ENCODE measurements at regions not wholly inside any gene's neighbourhood (a gene's known extent, or its start where the extent isn't known, plus 50 kb on each side); places are given as distances from the start of the nearest gene placed in this dataset.
"Not testable (repeated sequence)": the region's sequence is repeated elsewhere in the genome, so short reads cannot be mapped to it uniquely, and the experiment has no call there.

- Histone ChIP-seq H3K4me3 (ENCODE audit: insufficient read length, low read depth) (no peak overlapping the region), H3K27me3 (ENCODE audit: insufficient read depth, insufficient read length) (no peaks in the 10 kb centered on the region), H3K9ac (ENCODE audit: insufficient read length, low read depth) (no peak overlapping the region), H3K4me1 (ENCODE audit: insufficient read depth, insufficient read length) (no peaks in the 10 kb centered on the region), H3K9me3 (ENCODE audit: insufficient read depth, low read length) (0 out of 2 replicates have a peak, but pooled peaks cover 3% of the 10 kb centered on the region), H3K36me3 (ENCODE audit: insufficient read depth, insufficient read length, low read length) (no peaks in the 10 kb centered on the region)
- TF ChIP-seq ZNF274 (IDR thresholded peaks at IDR 0.05; ENCODE audit: low read depth, low read length) (no peak), YY1 (IDR thresholded peaks at IDR 0.05; ENCODE audit: insufficient read depth, insufficient read length) (no peak), SUZ12 (IDR thresholded peaks at IDR 0.05; ENCODE audit: extremely low read depth, insufficient read depth, insufficient read length) (no peak)
- DNase-seq (ENCODE audit: low read depth, low spot score), result no peak
Observed at GRCh38 chr9:33690143-33690933, 105.0 kb upstream of the PRSS3 start.

GRCh38 chr9:33695299-33695698, 100.1 kb upstream of the PRSS3 start:
- H3K4me3 ChIP-seq (ENCODE audit: insufficient read length, low read depth), result no peak overlapping the region
- DNase-seq (ENCODE audit: low read depth, low spot score), result no peak
- no peaks in the 10 kb centered on the region for H3K27me3 ChIP-seq (ENCODE audit: insufficient read depth, insufficient read length)
- no peaks in the 10 kb centered on the region for H3K36me3 ChIP-seq (ENCODE audit: insufficient read depth, insufficient read length, low read length)
- no peak overlapping the region for H3K9ac ChIP-seq (ENCODE audit: insufficient read length, low read depth)
- TF ChIP-seq ZNF274 (IDR thresholded peaks at IDR 0.05; ENCODE audit: low read depth, low read length), result no peak
- TF ChIP-seq YY1 (IDR thresholded peaks at IDR 0.05; ENCODE audit: insufficient read depth, insufficient read length), result no peak
- H3K4me1 ChIP-seq (ENCODE audit: insufficient read depth, insufficient read length), result no peaks in the 10 kb centered on the region
- H3K9me3 ChIP-seq (ENCODE audit: insufficient read depth, low read length), result 0 out of 2 replicates have a peak, but pooled peaks cover 3% of the 10 kb centered on the region

- Histone ChIP-seq H3K9ac (ENCODE audit: insufficient read length, low read depth) (no peak overlapping the region), H3K36me3 (ENCODE audit: insufficient read depth, insufficient read length, low read length) (no peaks in the 10 kb centered on the region), H3K4me1 (ENCODE audit: insufficient read depth, insufficient read length) (no peaks in the 10 kb centered on the region), H3K4me3 (ENCODE audit: insufficient read length, low read depth) (no peak overlapping the region), H3K27me3 (ENCODE audit: insufficient read depth, insufficient read length) (no peaks in the 10 kb centered on the region), H3K9me3 (ENCODE audit: insufficient read depth, low read length) (0 out of 2 replicates have a peak, but pooled peaks cover 3% of the 10 kb centered on the region)
- no peak for DNase-seq (ENCODE audit: low read depth, low spot score)
- TF ChIP-seq ZNF274 (IDR thresholded peaks at IDR 0.05; ENCODE audit: low read depth, low read length) (no peak), SUZ12 (IDR thresholded peaks at IDR 0.05; ENCODE audit: extremely low read depth, insufficient read depth, insufficient read length) (no peak), YY1 (IDR thresholded peaks at IDR 0.05; ENCODE audit: insufficient read depth, insufficient read length) (no peak)
Observed at GRCh38 chr9:33695856-33696255, 99.5 kb upstream of the PRSS3 start.

- Histone ChIP-seq H3K36me3 (ENCODE audit: insufficient read depth, insufficient read length, low read length) (no peaks in the 10 kb centered on the region), H3K4me1 (ENCODE audit: insufficient read depth, insufficient read length) (no peaks in the 10 kb centered on the region), H3K9me3 (ENCODE audit: insufficient read depth, low read length) (0 out of 2 replicates have a peak, but pooled peaks cover 3% of the 10 kb centered on the region), H3K27me3 (ENCODE audit: insufficient read depth, insufficient read length) (no peaks in the 10 kb centered on the region), H3K9ac (ENCODE audit: insufficient read length, low read depth) (no peak overlapping the region), H3K4me3 (ENCODE audit: insufficient read length, low read depth) (no peak overlapping the region)
- no peak for DNase-seq (ENCODE audit: low read depth, low spot score)
- TF ChIP-seq ZNF274 (IDR thresholded peaks at IDR 0.05; ENCODE audit: low read depth, low read length) (no peak), SUZ12 (IDR thresholded peaks at IDR 0.05; ENCODE audit: extremely low read depth, insufficient read depth, insufficient read length) (no peak), YY1 (IDR thresholded peaks at IDR 0.05; ENCODE audit: insufficient read depth, insufficient read length) (no peak)
Observed at GRCh38 chr9:33697171-33697570, 98.2 kb upstream of the PRSS3 start.

- no peak for DNase-seq (ENCODE audit: low read depth, low spot score)
Observed at GRCh38 chr9:33698267-33698666, 97.1 kb upstream of the PRSS3 start.

GRCh38 chr9:33700940-33701339, 94.4 kb upstream of the PRSS3 start:
- H3K4me1 ChIP-seq (ENCODE audit: insufficient read depth, insufficient read length); DNase-seq (ENCODE audit: low read depth, low spot score); H3K9me3 ChIP-seq (ENCODE audit: insufficient read depth, low read length); H3K4me3 ChIP-seq (ENCODE audit: insufficient read length, low read depth); H3K27me3 ChIP-seq (ENCODE audit: insufficient read depth, insufficient read length); H3K9ac ChIP-seq (ENCODE audit: insufficient read length, low read depth); H3K36me3 ChIP-seq (ENCODE audit: insufficient read depth, insufficient read length, low read length): not testable (repeated sequence)

More at GRCh38 chr9:33698267-33698666, 97.1 kb upstream of the PRSS3 start:
- H3K9ac ChIP-seq (ENCODE audit: insufficient read length, low read depth), result no peak overlapping the region
- no peaks in the 10 kb centered on the region for H3K36me3 ChIP-seq (ENCODE audit: insufficient read depth, insufficient read length, low read length)
- no peak overlapping the region for H3K4me3 ChIP-seq (ENCODE audit: insufficient read length, low read depth)
- H3K27me3 ChIP-seq (ENCODE audit: insufficient read depth, insufficient read length), result no peaks in the 10 kb centered on the region
- no peaks in the 10 kb centered on the region for H3K4me1 ChIP-seq (ENCODE audit: insufficient read depth, insufficient read length)
- H3K9me3 ChIP-seq (ENCODE audit: insufficient read depth, low read length), result 0 out of 2 replicates have a peak, but pooled peaks cover 3% of the 10 kb centered on the region
- TF ChIP-seq SUZ12 (IDR thresholded peaks at IDR 0.05; ENCODE audit: extremely low read depth, insufficient read depth, insufficient read length), result no peak
- no peak for TF ChIP-seq ZNF274 (IDR thresholded peaks at IDR 0.05; ENCODE audit: low read depth, low read length)
- no peak for TF ChIP-seq YY1 (IDR thresholded peaks at IDR 0.05; ENCODE audit: insufficient read depth, insufficient read length)

GRCh38 chr9:33703430-33704102, 91.8 kb upstream of the PRSS3 start:
- TF ChIP-seq YY1 (IDR thresholded peaks at IDR 0.05; ENCODE audit: insufficient read depth, insufficient read length) (no peak), SUZ12 (IDR thresholded peaks at IDR 0.05; ENCODE audit: extremely low read depth, insufficient read depth, insufficient read length) (no peak), ZNF274 (IDR thresholded peaks at IDR 0.05; ENCODE audit: low read depth, low read length) (no peak)
- Histone ChIP-seq H3K27me3 (ENCODE audit: insufficient read depth, insufficient read length) (no peaks in the 10 kb centered on the region), H3K4me3 (ENCODE audit: insufficient read length, low read depth) (no peak overlapping the region), H3K9me3 (ENCODE audit: insufficient read depth, low read length) (peaks cover 20% of the 10 kb centered on the region), H3K9ac (ENCODE audit: insufficient read length, low read depth) (no peak overlapping the region), H3K4me1 (ENCODE audit: insufficient read depth, insufficient read length) (no peaks in the 10 kb centered on the region), H3K36me3 (ENCODE audit: insufficient read depth, insufficient read length, low read length) (no peaks in the 10 kb centered on the region)
- no peak for DNase-seq (ENCODE audit: low read depth, low spot score)

- peaks cover 20% of the 10 kb centered on the region for H3K9me3 ChIP-seq (ENCODE audit: insufficient read depth, low read length)
- H3K9ac ChIP-seq (ENCODE audit: insufficient read length, low read depth); H3K27me3 ChIP-seq (ENCODE audit: insufficient read depth, insufficient read length); H3K4me3 ChIP-seq (ENCODE audit: insufficient read length, low read depth); DNase-seq (ENCODE audit: low read depth, low spot score); H3K4me1 ChIP-seq (ENCODE audit: insufficient read depth, insufficient read length); H3K36me3 ChIP-seq (ENCODE audit: insufficient read depth, insufficient read length, low read length): not testable (repeated sequence)
Observed at GRCh38 chr9:33705440-33705839, 89.9 kb upstream of the PRSS3 start.

Data from NT2/D1 (cell line).